Neuronal stem cell (in vitro differentiated cells): ENCODE measurements at regions not wholly inside any gene's neighbourhood (a gene's known extent, or its start where the extent isn't known, plus 50 kb on each side); places are given as distances from the start of the nearest gene placed in this dataset.
"Not testable (repeated sequence)": the region's sequence is repeated elsewhere in the genome, so short reads cannot be mapped to it uniquely, and the experiment has no call there.

Source experiments
- DNase-seq: peaks from one replicate; pipeline ENCODE4 v3.0.0-alpha.2; 2013; ENCODE audit warnings: low spot score
- H2AFZ ChIP-seq: one replicate; pipeline ENCODE4 v1.6.1; 2013; ENCODE audit warnings: mild to moderate bottlenecking, low read length, inconsistent platforms
- H2AK5ac ChIP-seq: 2 replicates; pipeline ENCODE4 v1.6.1; 2013; ENCODE audit warnings: low read depth, mild to moderate bottlenecking, inconsistent platforms, low read length, moderate library complexity, mixed read lengths
- H2BK120ac ChIP-seq: 2 replicates; pipeline ENCODE4 v1.6.1; 2013; ENCODE audit warnings: low read depth, mild to moderate bottlenecking, inconsistent platforms, low read length, moderate library complexity, mixed read lengths
- H2BK12ac ChIP-seq: one replicate; pipeline ENCODE4 v1.6.1; 2013; ENCODE audit warnings: low read length, inconsistent platforms
- H2BK15ac ChIP-seq: 2 replicates; pipeline ENCODE4 v1.6.1; 2013; ENCODE audit warnings: mild to moderate bottlenecking, low read length, inconsistent platforms, mixed read lengths
- H2BK5ac ChIP-seq: one replicate; pipeline ENCODE4 v1.6.1; 2013; ENCODE audit warnings: inconsistent platforms, mild to moderate bottlenecking, low read length, moderate library complexity
- H3K14ac ChIP-seq: one replicate; pipeline ENCODE4 v1.6.1; 2013; ENCODE audit warnings: low read length, inconsistent platforms
- H3K18ac ChIP-seq: 2 replicates; pipeline ENCODE4 v1.6.1; 2013; ENCODE audit warnings: low read length, inconsistent platforms
- H3K23ac ChIP-seq: 2 replicates; pipeline ENCODE4 v1.6.1; 2013; ENCODE audit warnings: low read depth, mild to moderate bottlenecking, mixed read lengths, low read length, inconsistent platforms; ENCODE audit not compliant: poor library complexity
- H3K27ac ChIP-seq: replicated peaks from 3 replicates; pipeline ENCODE4 v1.5.1; 2013; ENCODE audit warnings: low read length, inconsistent platforms
- H3K27me3 ChIP-seq, 3 experiments: 2 replicates each; pipeline ENCODE4 v1.6.1; 2013; ENCODE audit warnings: low read length in 3 of 3, mild to moderate bottlenecking in 2 of 3, inconsistent platforms in 1 of 3, low read depth in 1 of 3, mixed read lengths in 1 of 3, moderate library complexity in 1 of 3; ENCODE audit not compliant: control insufficient read depth in 3 of 3, insufficient read depth in 3 of 3
- H3K36me3 ChIP-seq, 2 donors: replicated peaks in 1 of 2; 2 replicates each; pipeline ENCODE4 v1.6.1; 2013; ENCODE audit warnings: low read length in 2 of 2; ENCODE audit not compliant: control insufficient read depth in 2 of 2, insufficient read depth in 2 of 2
- H3K4ac ChIP-seq: 2 replicates; pipeline ENCODE4 v1.6.1; 2013; ENCODE audit warnings: inconsistent platforms, mild to moderate bottlenecking, low read length, moderate library complexity
- H3K4me1 ChIP-seq, 2 donors: 1 replicate in 1 of 2; 2 replicates in 1 of 2; pipeline ENCODE4 v1.6.1; 2013; ENCODE audit warnings: low read length in 2 of 2, low read depth in 1 of 2; ENCODE audit not compliant: control insufficient read depth in 2 of 2, insufficient read depth in 1 of 2
- H3K4me2 ChIP-seq: one replicate; pipeline ENCODE4 v1.6.1; 2013; ENCODE audit warnings: mild to moderate bottlenecking, low read length, inconsistent platforms; ENCODE audit not compliant: insufficient read depth, poor library complexity, severe bottlenecking
- H3K4me3 ChIP-seq, 2 donors: 2 replicates each; pipeline ENCODE4 v1.5.1; 2013; ENCODE audit warnings: low read length in 2 of 2, mild to moderate bottlenecking in 2 of 2, inconsistent platforms in 1 of 2, moderate library complexity in 1 of 2
- H3K79me1 ChIP-seq: one replicate; pipeline ENCODE4 v1.6.1; 2013; ENCODE audit warnings: low read depth, mild to moderate bottlenecking, inconsistent platforms, low read length, moderate library complexity
- H3K9ac ChIP-seq: one replicate; pipeline ENCODE4 v1.6.1; 2013; ENCODE audit warnings: mild to moderate bottlenecking, low read depth, low read length, inconsistent platforms; ENCODE audit not compliant: poor library complexity
- H3K9me3 ChIP-seq, 2 donors: replicated peaks in 1 of 2; 2 replicates each; pipeline versions ENCODE3 to v1.6.1; 2013; ENCODE audit warnings: low read length in 2 of 2, mild to moderate bottlenecking in 2 of 2, inconsistent platforms in 1 of 2, low read depth in 1 of 2, mixed read lengths in 1 of 2, moderate library complexity in 1 of 2; ENCODE audit not compliant: control insufficient read depth in 2 of 2, insufficient read depth in 1 of 2
- H4K8ac ChIP-seq: one replicate; pipeline ENCODE4 v1.6.1; 2013; ENCODE audit warnings: low read depth, mild to moderate bottlenecking, inconsistent platforms, low read length, moderate library complexity
- H4K91ac ChIP-seq: one replicate; pipeline ENCODE4 v1.6.1; 2013; ENCODE audit warnings: low read length, low read depth, mild to moderate bottlenecking, inconsistent platforms; ENCODE audit not compliant: poor library complexity
- WGBS, 2 donors: extraction: QIAGEN DNeasy Blood & Tissue Kit; methylation state at CpG; one replicate each; pipeline ENCODE4 v1.1.7; 2013; ENCODE audit warnings: missing lambda C conversion rate in 2 of 2, mixed read lengths in 1 of 2; ENCODE audit not compliant: insufficient read length in 2 of 2, insufficient replicate concordance in 1 of 2; ENCODE audit errors: extremely low coverage in 2 of 2; 5-methylcytosine and 5-hydroxymethylcytosine counted together

DNA sequence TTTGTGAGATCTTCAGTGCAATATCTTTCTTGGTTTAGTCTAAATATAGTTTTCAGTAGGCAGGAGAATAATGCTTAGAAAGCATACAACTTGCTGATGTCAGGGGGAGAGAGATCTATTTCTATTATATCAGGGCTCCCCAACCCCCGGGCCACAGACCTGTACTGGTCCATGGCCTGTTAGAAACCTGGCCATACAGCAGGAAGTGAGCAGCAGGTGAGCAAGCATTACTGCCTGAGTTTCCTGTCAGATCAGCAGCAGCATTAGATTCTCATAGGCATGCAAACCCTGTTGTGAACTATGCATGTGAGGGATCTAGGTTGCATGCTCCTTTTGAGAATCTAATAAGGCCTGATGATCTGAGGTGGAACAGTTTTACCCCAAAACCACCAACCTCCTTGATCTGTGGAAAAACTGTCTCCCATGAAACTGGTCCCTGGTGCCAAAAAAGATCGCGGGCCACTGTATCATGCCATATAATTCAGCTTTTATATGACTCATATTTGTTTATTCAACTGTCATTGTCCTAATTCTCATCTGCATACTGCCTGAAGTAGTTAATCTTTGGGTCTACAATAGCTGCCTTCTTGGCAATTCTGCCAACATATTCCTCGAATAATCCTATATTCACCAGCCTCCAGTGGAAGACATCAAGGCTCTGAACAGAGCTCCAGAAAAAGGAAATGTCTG is 163.6 kb upstream of the DYRK2 start:
- Histone ChIP-seq H2BK15ac (no peak overlapping the region), H3K27me3 (no peaks in the 10 kb centered on the region), H3K4me2 (no peak overlapping the region), H2BK12ac (no peak overlapping the region), H3K27ac (no peak overlapping the region), H2AFZ (no peak overlapping the region), H3K79me1 (no peaks in the 10 kb centered on the region), H3K18ac (no peak overlapping the region), H3K9me3 (peaks cover 6 to 7% of the 10 kb centered on the region in 2 donors), H2AK5ac (no peak overlapping the region), H3K4ac (no peak overlapping the region), H3K4me3 (no peak overlapping the region), H3K36me3 (no peaks in the 10 kb centered on the region), H3K4me1 (peaks cover 0 to 10% of the 10 kb centered on the region in 2 donors), H2BK120ac (no peak overlapping the region), H3K14ac (no peak overlapping the region), H2BK5ac (no peak overlapping the region), H3K23ac (no peak overlapping the region), H4K91ac (no peak overlapping the region), H4K8ac (no peak overlapping the region), H3K9ac (no peak overlapping the region)
- no CpG with 5 or more reads among the region's 4 CpGs for WGBS, 2 donors
- no peak for DNase-seq

- Histone ChIP-seq H2BK12ac (no peak overlapping the region), H3K4ac (no peak overlapping the region), H3K14ac (no peak overlapping the region), H3K9ac (no peak overlapping the region), H3K9me3 (peaks cover 7 to 12% of the 10 kb centered on the region in 2 donors), H3K27me3 (no peaks in the 10 kb centered on the region), H3K4me3 (no peak overlapping the region), H4K8ac (no peak overlapping the region), H2AK5ac (no peak overlapping the region), H3K36me3 (no peaks in the 10 kb centered on the region), H3K4me2 (no peak overlapping the region), H3K79me1 (no peaks in the 10 kb centered on the region), H2BK120ac (no peak overlapping the region), H2BK5ac (no peak overlapping the region), H3K4me1 (peaks cover 0 to 10% of the 10 kb centered on the region in 2 donors), H3K18ac (no peak overlapping the region), H2AFZ (no peak overlapping the region), H2BK15ac (no peak overlapping the region), H4K91ac (no peak overlapping the region), H3K23ac (no peak overlapping the region), H3K27ac (no peak overlapping the region)
- no CpG with 5 or more reads among the region's 2 CpGs for WGBS, 2 donors
- no peak for DNase-seq
Measured at GRCh38 chr12:67486671-67487070, 161.9 kb upstream of the DYRK2 start.

- not testable (repeated sequence) for H2AFZ ChIP-seq, H3K4me2 ChIP-seq, H2AK5ac ChIP-seq, H2BK120ac ChIP-seq, H3K79me1 ChIP-seq, H4K8ac ChIP-seq, H2BK12ac ChIP-seq, H3K36me3 ChIP-seq, H3K4me1 ChIP-seq, DNase-seq, H3K27ac ChIP-seq, H2BK5ac ChIP-seq, H3K18ac ChIP-seq, H3K4me3 ChIP-seq, H3K14ac ChIP-seq, H4K91ac ChIP-seq, H3K23ac ChIP-seq, H3K4ac ChIP-seq, H2BK15ac ChIP-seq, H3K27me3 ChIP-seq, H3K9ac ChIP-seq
- WGBS, 2 donors: no CpG with 5 or more reads among the region's 4 CpGs
- H3K9me3 ChIP-seq: peaks cover 7 to 12% of the 10 kb centered on the region in 2 donors
Measured at GRCh38 chr12:67488349-67488748, 160.2 kb upstream of the DYRK2 start.

- H2BK120ac ChIP-seq: no peak overlapping the region
- H3K9me3 ChIP-seq: peaks cover 7 to 12% of the 10 kb centered on the region in 2 donors
- H2AK5ac ChIP-seq: no peak overlapping the region
- no peaks in the 10 kb centered on the region for H3K36me3 ChIP-seq
- H3K4ac ChIP-seq: no peak overlapping the region
- no peak overlapping the region for H2AFZ ChIP-seq
- H3K18ac ChIP-seq: no peak overlapping the region
- H3K23ac ChIP-seq: no peak overlapping the region
- no peak overlapping the region for H3K4me2 ChIP-seq
- H3K9ac ChIP-seq: no peak overlapping the region
- no peaks in the 10 kb centered on the region for H3K4me1 ChIP-seq
- no peak overlapping the region for H2BK12ac ChIP-seq
- no peaks in the 10 kb centered on the region for H3K27me3 ChIP-seq
- no peak overlapping the region for H4K8ac ChIP-seq
- no peaks in the 10 kb centered on the region for H3K79me1 ChIP-seq
- H4K91ac ChIP-seq: no peak overlapping the region
- H2BK5ac ChIP-seq: no peak overlapping the region
- no peak overlapping the region for H3K27ac ChIP-seq
- H3K14ac ChIP-seq: no peak overlapping the region
- H3K4me3 ChIP-seq: no peak overlapping the region
- WGBS, 2 donors: no CpG with 5 or more reads among the region's 3 CpGs
- no peak overlapping the region for H2BK15ac ChIP-seq
- DNase-seq: no peak
Measured at GRCh38 chr12:67489007-67489406, 159.5 kb upstream of the DYRK2 start.
